AG09319 (cell line): ENCODE measurements at regions not wholly inside any gene's neighbourhood (a gene's known extent, or its start where the extent isn't known, plus 50 kb on each side); places are given as distances from the start of the nearest gene placed in this dataset.

Source experiments
- DNase-seq: peaks from one replicate; pipeline ENCODE4 v3.0.0-alpha.2; 2010; ENCODE audit warnings: low read depth; ENCODE audit errors: extremely low read depth
- CTCF ChIP-seq: IDR thresholded peaks from 2 replicates; pipeline ENCODE4 v1.5.1; 2011; ENCODE audit warnings: low read depth, mild to moderate bottlenecking, inconsistent platforms, low read length, moderate library complexity

GRCh38 chr1:90537606-90538362, 179.3 kb downstream of the BARHL2 start:
- DNase-seq, result no peak
- no peak for TF ChIP-seq CTCF

GRCh38 chr1:90534663-90535295, 182.3 kb downstream of the BARHL2 start:
- no peak for DNase-seq
- no peak for TF ChIP-seq CTCF

DNA sequence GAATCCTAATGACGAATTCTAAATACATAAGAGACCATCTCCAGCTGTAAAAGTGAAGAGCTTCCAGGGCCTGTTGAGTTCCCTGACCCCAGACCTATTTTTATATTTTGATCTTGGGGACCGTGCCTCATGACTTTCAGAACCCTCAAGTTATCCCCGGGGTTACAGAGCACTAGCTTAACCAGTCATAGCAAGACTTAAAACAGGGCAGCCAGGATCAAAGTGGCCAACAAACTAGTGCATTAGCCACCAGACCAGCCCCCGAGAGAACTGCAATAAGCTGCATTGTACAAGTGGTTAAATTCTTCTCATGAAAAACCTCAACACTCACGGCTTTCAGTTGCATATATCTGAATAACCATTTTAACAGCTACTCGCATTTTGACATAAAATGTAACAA, 183.0 kb downstream of the BARHL2 start:
- TF ChIP-seq CTCF, result no peak
- no peak for DNase-seq

GRCh38 chr1:90526954-90527353, 190.1 kb downstream of the BARHL2 start:
- DNase-seq, result no peak

DNA sequence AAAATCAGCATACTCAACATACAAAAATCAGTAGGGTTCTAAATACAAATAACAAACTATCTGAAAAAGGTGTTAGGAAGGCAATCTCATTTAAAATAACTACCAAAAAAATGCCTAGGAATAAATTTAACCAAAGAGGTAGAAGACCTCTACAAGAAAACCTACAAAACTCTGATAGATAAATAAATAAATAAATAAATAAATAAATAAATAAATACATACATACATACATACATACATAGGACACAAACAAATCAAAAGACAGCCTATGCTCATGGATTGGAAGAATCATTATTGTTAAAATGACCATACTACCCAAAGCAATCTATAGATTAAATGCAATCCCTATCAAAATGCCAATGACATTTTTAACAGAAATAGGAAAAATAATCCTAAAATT, 194.7 kb downstream of the BARHL2 start:
- no peak for DNase-seq
- no peak for TF ChIP-seq CTCF

More at GRCh38 chr1:90526954-90527353, 190.1 kb downstream of the BARHL2 start:
- TF ChIP-seq CTCF, result no peak

GRCh38 chr1:90513956-90514355, 203.1 kb downstream of the BARHL2 start:
- DNase-seq, result no peak
- TF ChIP-seq CTCF, result no peak

GRCh38 chr1:90512441-90512840, 204.7 kb downstream of the BARHL2 start:
- no peak for DNase-seq
- no peak for TF ChIP-seq CTCF
